HEK293T (cell line): ENCODE measurements at regions not wholly inside any gene's neighbourhood (a gene's known extent, or its start where the extent isn't known, plus 50 kb on each side); places are given as distances from the start of the nearest gene placed in this dataset.

ENCODE experiments used
- BHLHE40 ChIP-seq: fragments of 450-650 bp; IDR thresholded peaks from 2 replicates; pipeline ENCODE4 v1.6.1; 2016; ENCODE audit warnings: mild to moderate bottlenecking, moderate library complexity, borderline replicate concordance
- SP1 ChIP-seq: fragments of 450-650 bp; IDR thresholded peaks from 2 replicates; pipeline ENCODE4 v1.6.1; 2017
- ZNF384 ChIP-seq: fragments of 450-650 bp; IDR thresholded peaks from 2 replicates; pipeline ENCODE4 v1.6.1; 2016

GRCh38 chr9:22916148-22916547, 469.5 kb downstream of the DMRTA1 start:
- TF ChIP-seq SP1 (no peak), ZNF384 (no peak), BHLHE40 (no peak)
